Neural progenitor cell (in vitro differentiated cells): ENCODE measurements at regions not wholly inside any gene's neighbourhood (a gene's known extent, or its start where the extent isn't known, plus 50 kb on each side); places are given as distances from the start of the nearest gene placed in this dataset.

ENCODE experiments used
- DNase-seq: peaks from one replicate; pipeline ENCODE4 v3.0.0-alpha.2; 2016; ENCODE audit warnings: low spot score
- H2AFZ ChIP-seq: fragments of 200-600 bp; sonication (generic); replicated peaks from 2 replicates; pipeline ENCODE4 v1.6.1; 2016; ENCODE audit warnings: antibody characterized with exemption
- H3F3A ChIP-seq: fragments of 200-600 bp; sonication (generic); 2 replicates; pipeline ENCODE4 v1.6.1; 2016; ENCODE audit warnings: antibody characterized with exemption, low read depth
- H3K27ac ChIP-seq: fragments of 200-600 bp; sonication (generic); 2 replicates; pipeline ENCODE4 v1.5.1; 2016; ENCODE audit warnings: mild to moderate bottlenecking
- H3K27me3 ChIP-seq: fragments of 200-600 bp; sonication (generic); 2 replicates; pipeline ENCODE4 v1.6.1; 2016; ENCODE audit warnings: mild to moderate bottlenecking, moderate library complexity
- H3K36me3 ChIP-seq: fragments of 200-600 bp; sonication (generic); 2 replicates; pipeline ENCODE4 v1.5.1; 2016
- H3K4me1 ChIP-seq: fragments of 200-600 bp; sonication (generic); 2 replicates; pipeline ENCODE4 v1.6.1; 2016; ENCODE audit warnings: mixed run types
- H3K4me2 ChIP-seq: fragments of 200-600 bp; sonication (generic); 2 replicates; pipeline ENCODE4 v1.6.1; 2016
- H3K4me3 ChIP-seq: fragments of 200-600 bp; sonication (generic); 2 replicates; pipeline ENCODE4 v1.5.1; 2016
- H3K79me2 ChIP-seq: fragments of 200-600 bp; sonication (generic); 2 replicates; pipeline ENCODE4 v1.6.1; 2016; ENCODE audit warnings: low read depth
- H3K9ac ChIP-seq: fragments of 200-600 bp; sonication (generic); 2 replicates; pipeline ENCODE4 v1.6.1; 2016
- H3K9me3 ChIP-seq: fragments of 200-600 bp; sonication (generic); 2 replicates; pipeline ENCODE4 v1.5.1; 2016; ENCODE audit warnings: low read depth
- H4K20me1 ChIP-seq: fragments of 200-600 bp; sonication (generic); 2 replicates; pipeline ENCODE4 v1.6.1; 2016; ENCODE audit warnings: low read depth
- H3K27ac Mint-ChIP-seq: 3 replicates; pipeline ENCODE4 v1.8.0; 2021; ENCODE audit warnings: mixed read lengths
- H3K27me3 Mint-ChIP-seq: 2 replicates; pipeline ENCODE4 v1.8.0; 2022; ENCODE audit warnings: low read depth, mild to moderate bottlenecking, inconsistent platforms, moderate library complexity, mixed read lengths; ENCODE audit not compliant: insufficient read depth
- H3K36me3 Mint-ChIP-seq: 3 replicates; pipeline ENCODE4 v1.8.0; 2021; ENCODE audit warnings: mixed read lengths
- H3K4me1 Mint-ChIP-seq: 3 replicates; pipeline ENCODE4 v1.8.0; 2021; ENCODE audit warnings: mixed read lengths
- H3K4me3 Mint-ChIP-seq: 3 replicates; pipeline ENCODE4 v1.8.0; 2021; ENCODE audit warnings: mild to moderate bottlenecking, moderate library complexity, mixed read lengths
- H3K9me3 Mint-ChIP-seq: 3 replicates; pipeline ENCODE4 v1.8.0; 2020; ENCODE audit warnings: mixed read lengths
- CTCF ChIP-seq: fragments of 200-600 bp; sonication (generic); IDR thresholded peaks from 2 replicates; pipeline ENCODE4 v1.5.1; 2017; ENCODE audit warnings: antibody characterized with exemption, mild to moderate bottlenecking
- EZH2 ChIP-seq: fragments of 200-600 bp; sonication (generic); IDR thresholded peaks from 2 replicates; pipeline ENCODE4 v1.6.1; 2017; ENCODE audit warnings: antibody characterized with exemption, mild to moderate bottlenecking, moderate library complexity
- EZH2phosphoT487 ChIP-seq: fragments of 200-600 bp; sonication (generic); IDR thresholded peaks from 2 replicates; pipeline ENCODE4 v1.6.1; 2017; ENCODE audit warnings: antibody characterized with exemption

- no peaks in the 10 kb centered on the region for H4K20me1 ChIP-seq
- no peaks in the 10 kb centered on the region for H3K27me3 ChIP-seq
- no peak for DNase-seq
- no peak overlapping the region for H3K9ac ChIP-seq
- no peak overlapping the region for H3K4me2 ChIP-seq
- Mint-ChIP-seq H3K27me3 (peaks cover 4% of the 10 kb centered on the region), H3K36me3 (peaks cover 4% of the 10 kb centered on the region), H3K4me3 (no peak overlapping the region), H3K27ac (no peak overlapping the region), H3K4me1 (peaks cover 5% of the 10 kb centered on the region), H3K9me3 (no peaks in the 10 kb centered on the region)
- no peaks in the 10 kb centered on the region for H3K79me2 ChIP-seq
- no peaks in the 10 kb centered on the region for H3K4me1 ChIP-seq
- no peaks in the 10 kb centered on the region for H3K36me3 ChIP-seq
- no peaks in the 10 kb centered on the region for H3F3A ChIP-seq
- no peaks in the 10 kb centered on the region for H3K9me3 ChIP-seq
- H3K4me3 ChIP-seq = no peak overlapping the region
- no peak overlapping the region for H3K27ac ChIP-seq
- TF ChIP-seq CTCF = no peak
- no peak for TF ChIP-seq EZH2
- TF ChIP-seq EZH2phosphoT487 = no peak
- H2AFZ ChIP-seq = no peak overlapping the region
Measured at GRCh38 chr9:91084896-91085516, 276.7 kb downstream of the AUH start.

GRCh38 chr9:91085517-91086291 is 276.0 kb downstream of the AUH start:
- peaks cover 4% of the 10 kb centered on the region for H3K36me3 Mint-ChIP-seq
- Histone ChIP-seq H3K27me3 (no peaks in the 10 kb centered on the region), H3K9ac (no peak overlapping the region), H3K27ac (no peak overlapping the region), H3K4me2 (no peak overlapping the region), H3K9me3 (no peaks in the 10 kb centered on the region), H4K20me1 (no peaks in the 10 kb centered on the region), H3K79me2 (no peaks in the 10 kb centered on the region), H3K4me3 (no peak overlapping the region), H3F3A (no peaks in the 10 kb centered on the region), H3K36me3 (no peaks in the 10 kb centered on the region), H3K4me1 (no peaks in the 10 kb centered on the region), H2AFZ (no peak overlapping the region)
- no peaks in the 10 kb centered on the region for H3K9me3 Mint-ChIP-seq
- peaks cover 4% of the 10 kb centered on the region for H3K27me3 Mint-ChIP-seq
- no peak for DNase-seq
- no peak overlapping the region for H3K4me3 Mint-ChIP-seq
- H3K4me1 Mint-ChIP-seq = peaks cover 5% of the 10 kb centered on the region
- H3K27ac Mint-ChIP-seq = no peak overlapping the region
- no peak for TF ChIP-seq CTCF
- TF ChIP-seq EZH2 = no peak
- no peak for TF ChIP-seq EZH2phosphoT487

- Histone ChIP-seq H2AFZ (no peak overlapping the region), H4K20me1 (no peaks in the 10 kb centered on the region), H3K4me2 (no peak overlapping the region), H3K27me3 (no peaks in the 10 kb centered on the region), H3K36me3 (no peaks in the 10 kb centered on the region), H3K9ac (no peak overlapping the region), H3K27ac (no peak overlapping the region), H3K4me1 (no peaks in the 10 kb centered on the region), H3K4me3 (no peak overlapping the region), H3F3A (no peaks in the 10 kb centered on the region), H3K9me3 (no peaks in the 10 kb centered on the region), H3K79me2 (no peaks in the 10 kb centered on the region)
- peaks cover 5% of the 10 kb centered on the region for H3K4me1 Mint-ChIP-seq
- no peak overlapping the region for H3K4me3 Mint-ChIP-seq
- no peaks in the 10 kb centered on the region for H3K9me3 Mint-ChIP-seq
- H3K36me3 Mint-ChIP-seq = peaks cover 2% of the 10 kb centered on the region
- no peaks in the 10 kb centered on the region for H3K27me3 Mint-ChIP-seq
- no peak for DNase-seq
- TF ChIP-seq EZH2 (no peak), CTCF (no peak), EZH2phosphoT487 (no peak)
- no peak overlapping the region for H3K27ac Mint-ChIP-seq
Measured at GRCh38 chr9:91086657-91087461, 274.9 kb downstream of the AUH start.
